ENCODE measurements at regions not wholly inside any gene's neighbourhood (a gene's known extent, or its start where the extent isn't known, plus 50 kb on each side); places are given as distances from the start of the nearest gene placed in this dataset.
"Not testable (repeated sequence)": the region's sequence is repeated elsewhere in the genome, so short reads cannot be mapped to it uniquely, and the experiment has no call there.

GRCh38 chr13:50543141-50543540 is 300.4 kb downstream of the DLEU7 start:
- intact Hi-C loops (cut with micrococcal nuclease) = no loop called here

GRCh38 chr13:50543782-50544181 is 299.7 kb downstream of the DLEU7 start:
- intact Hi-C loops (cut with micrococcal nuclease) = no loop called here

- intact Hi-C loops (cut with micrococcal nuclease) = no loop called here
These were observed 299.3 kb downstream of the DLEU7 start for GRCh38 chr13:50544211-50544610.

GRCh38 chr13:50547175-50547574 is 296.3 kb downstream of the DLEU7 start:
- intact Hi-C loops (cut with micrococcal nuclease) = not testable (repeated sequence)

GRCh38 chr13:50548586-50548985 is 294.9 kb downstream of the DLEU7 start:
- intact Hi-C loops (cut with micrococcal nuclease) = no loop called here

GRCh38 chr13:50549221-50549942 is 294.1 kb downstream of the DLEU7 start:
- intact Hi-C loops (cut with micrococcal nuclease) = no loop called here

GRCh38 chr13:50550151-50550550 is 293.3 kb downstream of the DLEU7 start:
- intact Hi-C loops (cut with micrococcal nuclease) = no loop called here

- intact Hi-C loops (cut with micrococcal nuclease) = no loop called here
These were observed 291.0 kb downstream of the DLEU7 start for GRCh38 chr13:50552424-50552966.

GRCh38 chr13:50561739-50562138 is 281.8 kb downstream of the DLEU7 start:
- intact Hi-C loops (cut with micrococcal nuclease) = no loop called here

GRCh38 chr13:50566646-50567045 is 276.8 kb downstream of the DLEU7 start:
- intact Hi-C loops (cut with micrococcal nuclease) = no loop called here

GRCh38 chr13:50572129-50572528 is 271.4 kb downstream of the DLEU7 start:
- intact Hi-C loops (cut with micrococcal nuclease) = no loop called here

- intact Hi-C loops (cut with micrococcal nuclease) = no loop called here
These were observed 270.4 kb downstream of the DLEU7 start for GRCh38 chr13:50573066-50573465.

GRCh38 chr13:50574731-50575130 is 268.8 kb downstream of the DLEU7 start:
- intact Hi-C loops (cut with micrococcal nuclease) = no loop called here

GRCh38 chr13:50575138-50575537 is 268.4 kb downstream of the DLEU7 start:
- intact Hi-C loops (cut with micrococcal nuclease) = no loop called here

- intact Hi-C loops (cut with micrococcal nuclease) = no loop called here
These were observed 267.3 kb downstream of the DLEU7 start for GRCh38 chr13:50576156-50576555.

- intact Hi-C loops (cut with micrococcal nuclease) = no loop called here
These were observed 265.7 kb downstream of the DLEU7 start for GRCh38 chr13:50577806-50578205.

- intact Hi-C loops (cut with micrococcal nuclease) = no loop called here
These were observed 262.7 kb downstream of the DLEU7 start for GRCh38 chr13:50580684-50581305.

- intact Hi-C loops (cut with micrococcal nuclease) = no loop called here
These were observed 261.8 kb downstream of the DLEU7 start for GRCh38 chr13:50581586-50582196.

- intact Hi-C loops (cut with micrococcal nuclease) = no loop called here
These were observed 258.5 kb downstream of the DLEU7 start for GRCh38 chr13:50584856-50585580.

GRCh38 chr13:50585674-50586413 is 257.6 kb downstream of the DLEU7 start:
- intact Hi-C loops (cut with micrococcal nuclease) = no loop called here

Measured in T-helper 2 cell treated with Interferon-gamma antibody and Interleukin-4, amounts not matched to agents 100 ng/mL and 5 ng/mL, for 36 hours (primary cell).